A204.1 (cell line): ENCODE measurements at regions not wholly inside any gene's neighbourhood (a gene's known extent, or its start where the extent isn't known, plus 50 kb on each side); places are given as distances from the start of the nearest gene placed in this dataset.

ENCODE experiments used
- FAIRE-seq: peaks from 2 replicates; lab custom pipeline; 2012; peaks lifted over from hg19 to GRCh38; lab: Jason Lieb, UNC

GRCh38 chrX:79645749-79646148, 278.6 kb upstream of the ITM2A start:
- no peak for FAIRE-seq

- FAIRE-seq, result no peak
These were observed 264.4 kb upstream of the ITM2A start for GRCh38 chrX:79631526-79631925.

- no peak for FAIRE-seq
These were observed 263.2 kb upstream of the ITM2A start for GRCh38 chrX:79630033-79631009.

GRCh38 chrX:79623098-79623762, 256.1 kb upstream of the ITM2A start:
- no peak for FAIRE-seq

GRCh38 chrX:79618280-79618679, 251.1 kb upstream of the ITM2A start:
- FAIRE-seq, result no peak

- FAIRE-seq, result no peak
These were observed 237.2 kb upstream of the ITM2A start for GRCh38 chrX:79604364-79604763.

- no peak for FAIRE-seq
These were observed 234.4 kb upstream of the ITM2A start for GRCh38 chrX:79601341-79602131.

GRCh38 chrX:79592259-79592658, 225.1 kb upstream of the ITM2A start:
- peak; percentile 57 for FAIRE-seq

GRCh38 chrX:79588233-79588632, 221.1 kb upstream of the ITM2A start:
- FAIRE-seq, result no peak

GRCh38 chrX:79573760-79574159, 206.6 kb upstream of the ITM2A start:
- FAIRE-seq, result no peak

- FAIRE-seq, result no peak
These were observed 205.4 kb upstream of the ITM2A start for GRCh38 chrX:79572566-79572965.

- no peak for FAIRE-seq
These were observed 203.5 kb upstream of the ITM2A start for GRCh38 chrX:79570524-79571240.

GRCh38 chrX:79568309-79568708, 201.2 kb upstream of the ITM2A start:
- peak; percentile 58 for FAIRE-seq

GRCh38 chrX:79564362-79564761, 197.2 kb upstream of the ITM2A start:
- FAIRE-seq, result no peak

GRCh38 chrX:79559290-79559689, 192.2 kb upstream of the ITM2A start:
- no peak for FAIRE-seq

GRCh38 chrX:79557212-79557611, 190.1 kb upstream of the ITM2A start:
- no peak for FAIRE-seq

GRCh38 chrX:79556800-79557199, 189.7 kb upstream of the ITM2A start:
- FAIRE-seq, result no peak

- no peak for FAIRE-seq
These were observed 163.4 kb upstream of the ITM2A start for GRCh38 chrX:79530310-79531108.

- no peak for FAIRE-seq
These were observed 157.5 kb upstream of the ITM2A start for GRCh38 chrX:79524642-79525041.

GRCh38 chrX:79515529-79515928, 148.4 kb upstream of the ITM2A start:
- FAIRE-seq, result no peak

- FAIRE-seq, result no peak
These were observed 144.7 kb upstream of the ITM2A start for GRCh38 chrX:79511799-79512198.
